CD4-positive, alpha-beta T cell treated with Interleukin-4 for 4 hours (primary cell): ENCODE measurements at regions not wholly inside any gene's neighbourhood (a gene's known extent, or its start where the extent isn't known, plus 50 kb on each side); places are given as distances from the start of the nearest gene placed in this dataset.

Experiments
- DNase-seq: peaks from one replicate; pipeline ENCODE4 v3.0.0-alpha.2; 2020

GRCh38 chr2:175233135-175233719 lies 51.7 kb upstream of the ATP5MC3 start:
- DNase-seq = no peak
